Caco-2 (cell line): ENCODE measurements at regions not wholly inside any gene's neighbourhood (a gene's known extent, or its start where the extent isn't known, plus 50 kb on each side); places are given as distances from the start of the nearest gene placed in this dataset.

Experiments
- BruUV-seq: library from RNA; stranded (reverse); fragments of 400-500 nt; replicated peaks from 2 replicates; lab custom pipeline; 2021; lab: Mats Ljungman, UMichigan
- CTCF ChIA-PET: fragments of 300-600 bp; sonication (Branson Sonifier 250); formaldehyde crosslinking; loops from one replicate; lab custom pipeline; 2022; ENCODE audit warnings: antibody characterized with exemption; lab: Charles Lee
- POLR2A ChIA-PET: fragments of 300-600 bp; sonication (Branson Sonifier 250); formaldehyde crosslinking; loops from one replicate; lab custom pipeline; 2022; ENCODE audit warnings: antibody characterized with exemption; lab: Charles Lee
- DNase-seq, 2 experiments: peaks; one replicate each; pipeline versions ENCODE4 v3.0.0 to v3.0.0-alpha.2; 2020 to 2022
- H3K27me3 ChIP-seq: replicated peaks from 2 replicates; pipeline ENCODE4 v1.6.0; 2011; ENCODE audit warnings: low read length; ENCODE audit not compliant: control insufficient read depth, insufficient read depth
- H3K36me3 ChIP-seq: 2 replicates; pipeline ENCODE4 v1.5.1; 2011; ENCODE audit warnings: low read length; ENCODE audit not compliant: control insufficient read depth, insufficient read depth
- H3K4me1 ChIP-seq: fragments of 250-450 bp; sonication (Bioruptor Pico); 2 replicates; pipeline ENCODE4 v1.5.1; 2020; ENCODE audit warnings: mild to moderate bottlenecking
- H3K4me3 ChIP-seq: 2 replicates; pipeline ENCODE4 v1.5.1; 2011; ENCODE audit warnings: low read depth, mild to moderate bottlenecking, control low read depth, low read length
- H3K9me3 ChIP-seq: fragments of 250-450 bp; sonication (Bioruptor Pico); 2 replicates; pipeline ENCODE4 v1.5.1; 2020; ENCODE audit warnings: mild to moderate bottlenecking, moderate library complexity
- H3K27ac Mint-ChIP-seq: one replicate; pipeline ENCODE4 v1.8.0; 2022; ENCODE audit warnings: mixed read lengths; ENCODE audit not compliant: unreplicated experiment
- H3K27me3 Mint-ChIP-seq: one replicate; pipeline ENCODE4 v1.8.0; 2022; ENCODE audit warnings: mixed read lengths; ENCODE audit not compliant: insufficient read depth, unreplicated experiment
- H3K36me3 Mint-ChIP-seq: one replicate; pipeline ENCODE4 v1.8.0; 2022; ENCODE audit warnings: mild to moderate bottlenecking, mixed read lengths; ENCODE audit not compliant: insufficient read depth, unreplicated experiment
- H3K4me1 Mint-ChIP-seq: one replicate; pipeline ENCODE4 v1.8.0; 2022; ENCODE audit warnings: low read depth, mixed read lengths; ENCODE audit not compliant: unreplicated experiment
- H3K4me3 Mint-ChIP-seq: one replicate; pipeline ENCODE4 v1.8.0; 2022; ENCODE audit warnings: mild to moderate bottlenecking, moderate library complexity, mixed read lengths; ENCODE audit not compliant: unreplicated experiment
- H3K9me3 Mint-ChIP-seq: one replicate; pipeline ENCODE4 v1.8.0; 2022; ENCODE audit warnings: mixed read lengths; ENCODE audit not compliant: unreplicated experiment
- intact Hi-C: fragments of 100-400 bp; cut with micrococcal nuclease; formaldehyde crosslinking; loops from one replicate; pipeline ENCODE4 v1.10.0; 2022; ENCODE audit not compliant: unreplicated experiment
- TF ChIP-seq, protein P1 (sequence below), 2 experiments: fragments of 200-600 bp in 1 of 2; IDR thresholded peaks; 1 replicate in 1 of 2; 2 replicates in 1 of 2; pipeline versions ENCODE4 v1.5.1 to v1.8.0; 2011 to 2022; ENCODE audit warnings: antibody characterized with exemption in 1 of 2, control low read depth in 1 of 2, inconsistent platforms in 1 of 2, low read depth in 1 of 2, low read length in 1 of 2, mild to moderate bottlenecking in 1 of 2, moderate library complexity in 1 of 2; ENCODE audit not compliant: insufficient read depth in 1 of 2, severe bottlenecking in 1 of 2, unreplicated experiment in 1 of 2

- Histone ChIP-seq H3K4me3 (no peak overlapping the region), H3K27me3 (no peaks in the 10 kb centered on the region), H3K4me1 (peaks cover under 1% of the 10 kb centered on the region; the same call in 1 of the 2 replicates), H3K9me3 (no peaks in the 10 kb centered on the region), H3K36me3 (no peaks in the 10 kb centered on the region)
- ChIA-PET CTCF (no interaction called here), POLR2A (no interaction called here)
- peaks cover 11% of the 10 kb centered on the region for H3K4me1 Mint-ChIP-seq
- H3K27me3 Mint-ChIP-seq = no peaks in the 10 kb centered on the region
- no peaks in the 10 kb centered on the region for H3K36me3 Mint-ChIP-seq
- DNase-seq = no peak
- H3K4me3 Mint-ChIP-seq = no peak overlapping the region
- peaks cover 18% of the 10 kb centered on the region for H3K9me3 Mint-ChIP-seq
- no peak overlapping the region for H3K27ac Mint-ChIP-seq
- no TSS peak for BruUV-seq
- TF ChIP-seq, protein P1, sequence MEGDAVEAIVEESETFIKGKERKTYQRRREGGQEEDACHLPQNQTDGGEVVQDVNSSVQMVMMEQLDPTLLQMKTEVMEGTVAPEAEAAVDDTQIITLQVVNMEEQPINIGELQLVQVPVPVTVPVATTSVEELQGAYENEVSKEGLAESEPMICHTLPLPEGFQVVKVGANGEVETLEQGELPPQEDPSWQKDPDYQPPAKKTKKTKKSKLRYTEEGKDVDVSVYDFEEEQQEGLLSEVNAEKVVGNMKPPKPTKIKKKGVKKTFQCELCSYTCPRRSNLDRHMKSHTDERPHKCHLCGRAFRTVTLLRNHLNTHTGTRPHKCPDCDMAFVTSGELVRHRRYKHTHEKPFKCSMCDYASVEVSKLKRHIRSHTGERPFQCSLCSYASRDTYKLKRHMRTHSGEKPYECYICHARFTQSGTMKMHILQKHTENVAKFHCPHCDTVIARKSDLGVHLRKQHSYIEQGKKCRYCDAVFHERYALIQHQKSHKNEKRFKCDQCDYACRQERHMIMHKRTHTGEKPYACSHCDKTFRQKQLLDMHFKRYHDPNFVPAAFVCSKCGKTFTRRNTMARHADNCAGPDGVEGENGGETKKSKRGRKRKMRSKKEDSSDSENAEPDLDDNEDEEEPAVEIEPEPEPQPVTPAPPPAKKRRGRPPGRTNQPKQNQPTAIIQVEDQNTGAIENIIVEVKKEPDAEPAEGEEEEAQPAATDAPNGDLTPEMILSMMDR (IDR thresholded peaks at IDR 0.05; ENCODE audit: insufficient read depth in 1 of 2, low read depth in 1 of 2, low read length in 1 of 2, severe bottlenecking in 1 of 2, unreplicated experiment in 1 of 2) = no peak
- intact Hi-C loops = no loop called here
Measured at GRCh38 chr2:80894486-80894885, 589.9 kb upstream of the LRRTM1 start.

DNA sequence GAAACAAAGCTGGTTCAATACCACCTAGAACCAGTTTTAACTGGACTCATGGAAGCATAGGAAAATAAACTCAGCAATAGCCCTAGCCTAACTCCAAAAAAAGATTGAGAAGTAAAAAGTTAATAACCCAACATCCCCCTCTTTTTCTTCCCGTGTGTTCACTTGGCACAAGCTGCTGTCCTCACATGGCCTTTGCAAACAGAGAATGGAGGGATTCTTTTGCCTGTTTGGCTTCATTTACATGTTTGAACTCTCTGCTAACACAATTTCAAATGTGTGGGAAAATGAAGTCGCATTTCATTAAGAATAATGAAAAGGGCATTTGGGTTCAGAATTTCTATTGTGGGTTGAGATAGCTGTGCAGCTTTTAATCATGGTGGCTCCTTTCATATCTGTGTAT, 589.2 kb upstream of the LRRTM1 start:
- no peaks in the 10 kb centered on the region for H3K36me3 Mint-ChIP-seq
- Histone ChIP-seq H3K4me1 (peaks cover 9% of the 10 kb centered on the region), H3K36me3 (no peaks in the 10 kb centered on the region), H3K9me3 (no peaks in the 10 kb centered on the region), H3K27me3 (no peaks in the 10 kb centered on the region), H3K4me3 (no peak overlapping the region)
- TF ChIP-seq, protein P1 (IDR thresholded peaks at IDR 0.05; ENCODE audit: insufficient read depth in 1 of 2, low read depth in 1 of 2, low read length in 1 of 2, severe bottlenecking in 1 of 2, unreplicated experiment in 1 of 2) = no peak
- no TSS peak for BruUV-seq
- H3K9me3 Mint-ChIP-seq = peaks cover 18% of the 10 kb centered on the region
- ChIA-PET CTCF (no interaction called here), POLR2A (no interaction called here)
- H3K27me3 Mint-ChIP-seq = no peaks in the 10 kb centered on the region
- intact Hi-C loops = no loop called here
- H3K4me3 Mint-ChIP-seq = no peak overlapping the region
- no peak overlapping the region for H3K27ac Mint-ChIP-seq
- DNase-seq = no peak
- H3K4me1 Mint-ChIP-seq = peaks cover 11% of the 10 kb centered on the region

DNA sequence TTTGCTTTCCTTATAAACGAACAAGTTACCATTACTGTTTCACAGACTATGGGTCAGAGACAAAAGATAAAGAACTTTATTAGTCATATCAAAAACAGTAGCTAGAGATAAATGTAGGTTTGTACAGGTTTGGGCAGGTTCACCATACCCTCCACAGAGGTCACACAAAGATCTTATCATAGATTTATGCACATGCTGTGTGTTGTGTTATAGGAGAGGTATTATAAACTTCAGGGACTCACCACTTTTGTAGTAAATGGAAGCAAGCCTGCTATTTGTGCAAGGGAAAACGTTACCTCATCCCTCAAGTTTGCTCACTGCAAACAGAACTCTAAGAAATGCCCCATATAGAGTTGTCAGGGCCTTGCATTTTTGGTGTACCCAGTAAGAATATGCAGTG, 584.5 kb upstream of the LRRTM1 start:
- TF ChIP-seq, protein P1 (IDR thresholded peaks at IDR 0.05; ENCODE audit: insufficient read depth in 1 of 2, low read depth in 1 of 2, low read length in 1 of 2, severe bottlenecking in 1 of 2, unreplicated experiment in 1 of 2) = no peak
- Histone ChIP-seq H3K36me3 (no peaks in the 10 kb centered on the region), H3K27me3 (no peaks in the 10 kb centered on the region), H3K9me3 (no peaks in the 10 kb centered on the region), H3K4me3 (no peak overlapping the region), H3K4me1 (peaks cover 24% of the 10 kb centered on the region)
- H3K27me3 Mint-ChIP-seq = no peaks in the 10 kb centered on the region
- POLR2A ChIA-PET = no interaction called here
- no peak overlapping the region for H3K4me3 Mint-ChIP-seq
- H3K9me3 Mint-ChIP-seq = peaks cover 9% of the 10 kb centered on the region
- no TSS peak for BruUV-seq
- DNase-seq = no peak
- CTCF ChIA-PET = no interaction called here
- no peak overlapping the region for H3K27ac Mint-ChIP-seq
- H3K36me3 Mint-ChIP-seq = no peaks in the 10 kb centered on the region
- intact Hi-C loops = no loop called here
- peaks cover 22% of the 10 kb centered on the region for H3K4me1 Mint-ChIP-seq
